Liver (tissue), 8 donors: ENCODE measurements at regions not wholly inside any gene's neighbourhood (a gene's known extent, or its start where the extent isn't known, plus 50 kb on each side); places are given as distances from the start of the nearest gene placed in this dataset.

Experiments
- DNase-seq: peaks from one replicate; pipeline ENCODE4 v3.0.0-alpha.2; 2017; ENCODE audit warnings: low spot score
- H3K27ac ChIP-seq, 2 donors: one replicate each; pipeline ENCODE4 v1.7.0; 2013; ENCODE audit warnings: inconsistent platforms in 2 of 2, low read length in 2 of 2, control low read depth in 1 of 2, low read depth in 1 of 2, mild to moderate bottlenecking in 1 of 2
- H3K27me3 ChIP-seq, 4 donors: one replicate each; pipeline versions ENCODE4 v1.6.1 to v1.7.0; 2013; ENCODE audit warnings: low read length in 3 of 4, inconsistent platforms in 1 of 4, mild to moderate bottlenecking in 1 of 4, moderate library complexity in 1 of 4; ENCODE audit not compliant: control insufficient read depth in 4 of 4, insufficient read depth in 4 of 4
- H3K36me3 ChIP-seq, 4 donors: one replicate each; pipeline versions ENCODE4 v1.6.1 to v1.7.0; 2013; ENCODE audit warnings: low read length in 3 of 4, mild to moderate bottlenecking in 3 of 4, low read depth in 1 of 4, moderate library complexity in 1 of 4; ENCODE audit not compliant: control insufficient read depth in 4 of 4, insufficient read depth in 3 of 4
- H3K4me1 ChIP-seq, 4 donors: one replicate each; pipeline versions ENCODE4 v1.6.1 to v1.7.0; 2013; ENCODE audit warnings: low read length in 3 of 4, mild to moderate bottlenecking in 3 of 4, moderate library complexity in 1 of 4; ENCODE audit not compliant: control insufficient read depth in 4 of 4, insufficient read depth in 4 of 4
- H3K4me3 ChIP-seq, 3 donors: one replicate each; pipeline versions ENCODE4 v1.6.1 to v1.7.0; 2013; ENCODE audit warnings: low read length in 3 of 3, control low read depth in 1 of 3, low read depth in 1 of 3, mild to moderate bottlenecking in 1 of 3
- H3K9ac ChIP-seq, 2 donors: one replicate each; pipeline ENCODE4 v1.7.0; 2013; ENCODE audit warnings: low read length in 2 of 2, mild to moderate bottlenecking in 2 of 2, moderate library complexity in 2 of 2, control low read depth in 1 of 2, low read depth in 1 of 2
- H3K9me3 ChIP-seq, 4 donors: one replicate each; pipeline versions ENCODE4 v1.6.1 to v1.7.0; 2013; ENCODE audit warnings: low read length in 3 of 4; ENCODE audit not compliant: control insufficient read depth in 4 of 4
- CTCF ChIP-seq: fragments of 150-350 bp; IDR thresholded peaks from 2 replicates; pipeline ENCODE4 v1.5.1; 2017; ENCODE audit warnings: improper control_type of control experiment, low read depth, low read length; ENCODE audit not compliant: missing input control
- EGR1 ChIP-seq, 2 donors: IDR thresholded peaks; 2 replicates each; pipeline ENCODE4 v1.6.1; 2016 to 2018; ENCODE audit warnings: antibody characterized with exemption in 2 of 2, low read depth in 2 of 2
- FOXA1 ChIP-seq: IDR thresholded peaks from 2 replicates; pipeline ENCODE4 v1.6.1; 2016; ENCODE audit warnings: antibody characterized with exemption
- FOXA2 ChIP-seq: IDR thresholded peaks from 2 replicates; pipeline ENCODE4 v1.6.1; 2016; ENCODE audit warnings: antibody characterized with exemption
- HNF4A ChIP-seq, 2 donors: conservative IDR thresholded peaks; 2 replicates each; pipeline ENCODE4 v1.6.1; 2016; ENCODE audit warnings: antibody characterized with exemption in 2 of 2, mild to moderate bottlenecking in 2 of 2
- MAX ChIP-seq: IDR thresholded peaks from 2 replicates; pipeline ENCODE4 v1.6.1; 2016; ENCODE audit warnings: antibody characterized with exemption
- NR2F2 ChIP-seq: IDR thresholded peaks from 2 replicates; pipeline ENCODE4 v1.6.1; 2016; ENCODE audit warnings: antibody characterized with exemption
- RAD21 ChIP-seq, 2 donors: IDR thresholded peaks; 2 replicates each; pipeline ENCODE4 v1.6.1; 2016; ENCODE audit warnings: antibody characterized with exemption in 2 of 2, mild to moderate bottlenecking in 2 of 2
- REST ChIP-seq: IDR thresholded peaks from 2 replicates; pipeline ENCODE4 v1.6.1; 2016; ENCODE audit warnings: antibody characterized with exemption, mild to moderate bottlenecking
- RXRA ChIP-seq, 2 donors: IDR thresholded peaks; 2 replicates each; pipeline ENCODE4 v1.6.1; 2017 to 2018; ENCODE audit warnings: antibody characterized with exemption in 2 of 2, mild to moderate bottlenecking in 1 of 2
- SP1 ChIP-seq: IDR thresholded peaks from 2 replicates; pipeline ENCODE4 v1.6.1; 2018; ENCODE audit warnings: antibody characterized with exemption, mild to moderate bottlenecking
- TAF1 ChIP-seq: conservative IDR thresholded peaks from 2 replicates; pipeline ENCODE4 v1.6.1; 2016; ENCODE audit warnings: antibody characterized with exemption, mild to moderate bottlenecking
- YY1 ChIP-seq: IDR thresholded peaks from 2 replicates; pipeline ENCODE4 v1.6.1; 2016; ENCODE audit warnings: antibody characterized with exemption, mild to moderate bottlenecking
- ZBTB33 ChIP-seq: IDR thresholded peaks from 2 replicates; pipeline ENCODE4 v1.6.1; 2016; ENCODE audit warnings: antibody characterized with exemption
- WGBS: extraction: QIAGEN DNeasy Blood & Tissue Kit; methylation state at CpG from one replicate; pipeline ENCODE4 v1.1.7; 2013; 5-methylcytosine and 5-hydroxymethylcytosine counted together
- donor health status: healthy.
- donor health status: healthy.
- donor health status: healthy.
- donor health status: healthy.
- donor health status: healthy.

- H3K9me3 ChIP-seq: peaks cover 0 to 3% (median 2%) of the 10 kb centered on the region in 4 donors
- H3K4me3 ChIP-seq: no peak overlapping the region
- H3K27ac ChIP-seq: no peak overlapping the region
- H3K9ac ChIP-seq: no peak overlapping the region
- 72% methylated on average over 2 of the region's 2 CpGs for WGBS
- no peak for TF ChIP-seq EGR1 (IDR thresholded peaks at IDR 0.05; ENCODE audit: low read depth in 2 of 2)
- no peak for TF ChIP-seq MAX
- no peak for TF ChIP-seq TAF1
- TF ChIP-seq FOXA1: no peak
- no peak for TF ChIP-seq RXRA (IDR thresholded peaks at IDR 0.05)
- TF ChIP-seq HNF4A (conservative IDR thresholded peaks at IDR 0.05): no peak
- TF ChIP-seq NR2F2: no peak
- no peak for TF ChIP-seq ZBTB33
- TF ChIP-seq CTCF: no peak
- TF ChIP-seq FOXA2: no peak
- TF ChIP-seq REST: no peak
- no peaks in the 10 kb centered on the region for H3K36me3 ChIP-seq
- no peaks in the 10 kb centered on the region for H3K4me1 ChIP-seq
- peaks cover 0 to 8% (median 0%) of the 10 kb centered on the region in 4 donors for H3K27me3 ChIP-seq
- DNase-seq: no peak
Measured at GRCh38 chr7:37592366-37592765, 91.2 kb upstream of the GPR141 start.

GRCh38 chr7:37594602-37595001 is 89.0 kb upstream of the GPR141 start:
- H3K36me3 ChIP-seq: no peaks in the 10 kb centered on the region
- no peaks in the 10 kb centered on the region for H3K4me1 ChIP-seq
- DNase-seq: no peak
- peaks cover 0 to 3% (median 2%) of the 10 kb centered on the region in 4 donors for H3K9me3 ChIP-seq
- peaks cover 0 to 3% (median 0%) of the 10 kb centered on the region in 4 donors for H3K27me3 ChIP-seq
- H3K4me3 ChIP-seq: no peak overlapping the region
- no peak overlapping the region for H3K9ac ChIP-seq
- 81% methylated on average over 1 of the region's 1 CpG for WGBS
- no peak overlapping the region for H3K27ac ChIP-seq
- TF ChIP-seq YY1 (no peak), CTCF (no peak), FOXA2 (no peak), REST (no peak), EGR1 (IDR thresholded peaks at IDR 0.05; ENCODE audit: low read depth in 2 of 2) (no peak), RAD21 (IDR thresholded peaks at IDR 0.05) (no peak), SP1 (no peak), TAF1 (no peak), MAX (no peak), RXRA (IDR thresholded peaks at IDR 0.05) (no peak), FOXA1 (no peak), ZBTB33 (no peak)
